Endothelial cell of umbilical vein (primary cell): ENCODE measurements at regions not wholly inside any gene's neighbourhood (a gene's known extent, or its start where the extent isn't known, plus 50 kb on each side); places are given as distances from the start of the nearest gene placed in this dataset.

Source experiments
- CTCF ChIP-seq, 2 donors: IDR thresholded peaks; 1 replicate in 1 of 2; 2 replicates in 1 of 2; pipeline ENCODE4 v1.5.1; 2011; ENCODE audit warnings: low read length in 2 of 2, mild to moderate bottlenecking in 2 of 2, moderate library complexity in 2 of 2, control low read depth in 1 of 2, inconsistent platforms in 1 of 2, low read depth in 1 of 2; ENCODE audit not compliant: insufficient read depth in 1 of 2; ENCODE audit errors: extremely low read depth in 1 of 2
- EZH2 ChIP-seq: IDR thresholded peaks from 2 replicates; pipeline ENCODE4 v1.6.1; 2012; ENCODE audit warnings: borderline replicate concordance, low read depth, mild to moderate bottlenecking, moderate library complexity, low read length, inconsistent platforms; ENCODE audit not compliant: severe bottlenecking
- JUN ChIP-seq: IDR thresholded peaks from 2 replicates; pipeline ENCODE4 v1.6.1; 2011; ENCODE audit warnings: borderline replicate concordance, low read depth; ENCODE audit not compliant: insufficient read length, insufficient read depth
- MAX ChIP-seq: IDR thresholded peaks from 2 replicates; pipeline ENCODE4 v1.6.1; 2011; ENCODE audit not compliant: insufficient read depth, insufficient read length
- POLR2A ChIP-seq: IDR thresholded peaks from 2 replicates; pipeline ENCODE4 v1.6.1; 2012; ENCODE audit warnings: low read depth, mild to moderate bottlenecking, control low read depth, low read length
- POLR2AphosphoS5 ChIP-seq: IDR thresholded peaks from 2 replicates; pipeline ENCODE4 v1.6.1; 2012; ENCODE audit warnings: low read depth, mild to moderate bottlenecking, control low read depth, low read length, moderate library complexity; ENCODE audit not compliant: insufficient read depth

- TF ChIP-seq EZH2: no peak
- no peak for TF ChIP-seq CTCF (IDR thresholded peaks at IDR 0.05; ENCODE audit: extremely low read depth in 1 of 2, insufficient read depth in 1 of 2, low read depth in 1 of 2, low read length in 2 of 2)
- TF ChIP-seq POLR2AphosphoS5: no peak
- no peak for TF ChIP-seq MAX
- TF ChIP-seq JUN: no peak
- TF ChIP-seq POLR2A: no peak
These were observed 377.8 kb downstream of the PCDH7 start for GRCh38 chr4:31097999-31098398.
